ENCODE measurements at regions not wholly inside any gene's neighbourhood (a gene's known extent, or its start where the extent isn't known, plus 50 kb on each side); places are given as distances from the start of the nearest gene placed in this dataset.

GRCh38 chr22:48477031-48477721, 1350.5 kb downstream of the BRD1 start:
- Histone ChIP-seq H3K4me1 (ENCODE audit: control insufficient read depth in 1 of 2, insufficient read depth in 2 of 2, low read length in 2 of 2) (no peaks in the 10 kb centered on the region), H3K36me3 (ENCODE audit: control insufficient read depth in 1 of 2, insufficient read depth in 2 of 2, low read length in 2 of 2) (no peaks in the 10 kb centered on the region), H3K9ac (ENCODE audit: low read depth in 1 of 2, low read length in 2 of 2) (no peak overlapping the region), H3K4me3 (ENCODE audit: low read depth in 1 of 2, low read length in 2 of 2) (no peak overlapping the region), H3K27ac (ENCODE audit: low read depth, low read length) (no peak overlapping the region), H3K27me3 (ENCODE audit: control insufficient read depth in 1 of 2, insufficient read depth in 2 of 2, low read length in 2 of 2) (no peaks in the 10 kb centered on the region), H3K9me3 (ENCODE audit: control insufficient read depth in 1 of 2, low read length in 2 of 2) (no peaks in the 10 kb centered on the region)

GRCh38 chr22:48476577-48476976, 1351.1 kb downstream of the BRD1 start:
- H3K4me3 ChIP-seq (ENCODE audit: low read depth in 1 of 2, low read length in 2 of 2), result no peak overlapping the region
- no peaks in the 10 kb centered on the region for H3K27me3 ChIP-seq (ENCODE audit: control insufficient read depth in 1 of 2, insufficient read depth in 2 of 2, low read length in 2 of 2)
- H3K4me1 ChIP-seq (ENCODE audit: control insufficient read depth in 1 of 2, insufficient read depth in 2 of 2, low read length in 2 of 2), result no peaks in the 10 kb centered on the region
- no peak overlapping the region for H3K9ac ChIP-seq (ENCODE audit: low read depth in 1 of 2, low read length in 2 of 2)
- no peak overlapping the region for H3K27ac ChIP-seq (ENCODE audit: low read depth, low read length)
- no peaks in the 10 kb centered on the region for H3K36me3 ChIP-seq (ENCODE audit: control insufficient read depth in 1 of 2, insufficient read depth in 2 of 2, low read length in 2 of 2)
- H3K9me3 ChIP-seq (ENCODE audit: control insufficient read depth in 1 of 2, low read length in 2 of 2), result no peaks in the 10 kb centered on the region

- Histone ChIP-seq H3K9me3 (ENCODE audit: control insufficient read depth in 1 of 2, low read length in 2 of 2) (no peaks in the 10 kb centered on the region), H3K27me3 (ENCODE audit: control insufficient read depth in 1 of 2, insufficient read depth in 2 of 2, low read length in 2 of 2) (no peaks in the 10 kb centered on the region), H3K4me1 (ENCODE audit: control insufficient read depth in 1 of 2, insufficient read depth in 2 of 2, low read length in 2 of 2) (no peaks in the 10 kb centered on the region), H3K4me3 (ENCODE audit: low read depth in 1 of 2, low read length in 2 of 2) (no peak overlapping the region), H3K36me3 (ENCODE audit: control insufficient read depth in 1 of 2, insufficient read depth in 2 of 2, low read length in 2 of 2) (no peaks in the 10 kb centered on the region), H3K27ac (ENCODE audit: low read depth, low read length) (no peak overlapping the region), H3K9ac (ENCODE audit: low read depth in 1 of 2, low read length in 2 of 2) (no peak overlapping the region)
These were observed 1351.9 kb downstream of the BRD1 start for GRCh38 chr22:48475661-48476345.

GRCh38 chr22:48474881-48475280, 1352.8 kb downstream of the BRD1 start:
- Histone ChIP-seq H3K4me1 (ENCODE audit: control insufficient read depth in 1 of 2, insufficient read depth in 2 of 2, low read length in 2 of 2) (no peaks in the 10 kb centered on the region), H3K27me3 (ENCODE audit: control insufficient read depth in 1 of 2, insufficient read depth in 2 of 2, low read length in 2 of 2) (no peaks in the 10 kb centered on the region), H3K9ac (ENCODE audit: low read depth in 1 of 2, low read length in 2 of 2) (no peak overlapping the region)

GRCh38 chr22:48473202-48473601, 1354.5 kb downstream of the BRD1 start:
- H3K27me3 ChIP-seq (ENCODE audit: control insufficient read depth in 1 of 2, insufficient read depth in 2 of 2, low read length in 2 of 2), result no peaks in the 10 kb centered on the region
- H3K9me3 ChIP-seq (ENCODE audit: control insufficient read depth in 1 of 2, low read length in 2 of 2), result no peaks in the 10 kb centered on the region
- H3K27ac ChIP-seq (ENCODE audit: low read depth, low read length), result no peak overlapping the region
- H3K4me1 ChIP-seq (ENCODE audit: control insufficient read depth in 1 of 2, insufficient read depth in 2 of 2, low read length in 2 of 2), result no peaks in the 10 kb centered on the region
- H3K4me3 ChIP-seq (ENCODE audit: low read depth in 1 of 2, low read length in 2 of 2), result no peak overlapping the region
- no peak overlapping the region for H3K9ac ChIP-seq (ENCODE audit: low read depth in 1 of 2, low read length in 2 of 2)
- H3K36me3 ChIP-seq (ENCODE audit: control insufficient read depth in 1 of 2, insufficient read depth in 2 of 2, low read length in 2 of 2), result no peaks in the 10 kb centered on the region

More at GRCh38 chr22:48474881-48475280, 1352.8 kb downstream of the BRD1 start:
- no peak overlapping the region for H3K27ac ChIP-seq (ENCODE audit: low read depth, low read length)
- no peaks in the 10 kb centered on the region for H3K9me3 ChIP-seq (ENCODE audit: control insufficient read depth in 1 of 2, low read length in 2 of 2)
- H3K36me3 ChIP-seq (ENCODE audit: control insufficient read depth in 1 of 2, insufficient read depth in 2 of 2, low read length in 2 of 2), result no peaks in the 10 kb centered on the region
- no peak overlapping the region for H3K4me3 ChIP-seq (ENCODE audit: low read depth in 1 of 2, low read length in 2 of 2)

- Histone ChIP-seq H3K36me3 (ENCODE audit: control insufficient read depth in 1 of 2, insufficient read depth in 2 of 2, low read length in 2 of 2) (no peaks in the 10 kb centered on the region), H3K27me3 (ENCODE audit: control insufficient read depth in 1 of 2, insufficient read depth in 2 of 2, low read length in 2 of 2) (no peaks in the 10 kb centered on the region), H3K4me3 (ENCODE audit: low read depth in 1 of 2, low read length in 2 of 2) (no peak overlapping the region), H3K9me3 (ENCODE audit: control insufficient read depth in 1 of 2, low read length in 2 of 2) (no peaks in the 10 kb centered on the region), H3K4me1 (ENCODE audit: control insufficient read depth in 1 of 2, insufficient read depth in 2 of 2, low read length in 2 of 2) (no peaks in the 10 kb centered on the region), H3K9ac (ENCODE audit: low read depth in 1 of 2, low read length in 2 of 2) (no peak overlapping the region), H3K27ac (ENCODE audit: low read depth, low read length) (no peak overlapping the region)
These were observed 1363.4 kb downstream of the BRD1 start for GRCh38 chr22:48464246-48464645.

- Histone ChIP-seq H3K36me3 (ENCODE audit: control insufficient read depth in 1 of 2, insufficient read depth in 2 of 2, low read length in 2 of 2) (no peaks in the 10 kb centered on the region), H3K9me3 (ENCODE audit: control insufficient read depth in 1 of 2, low read length in 2 of 2) (no peaks in the 10 kb centered on the region), H3K9ac (ENCODE audit: low read depth in 1 of 2, low read length in 2 of 2) (no peak overlapping the region), H3K27me3 (ENCODE audit: control insufficient read depth in 1 of 2, insufficient read depth in 2 of 2, low read length in 2 of 2) (no peaks in the 10 kb centered on the region), H3K4me3 (ENCODE audit: low read depth in 1 of 2, low read length in 2 of 2) (no peak overlapping the region), H3K27ac (ENCODE audit: low read depth, low read length) (no peak overlapping the region), H3K4me1 (ENCODE audit: control insufficient read depth in 1 of 2, insufficient read depth in 2 of 2, low read length in 2 of 2) (no peaks in the 10 kb centered on the region)
These were observed 1367.5 kb downstream of the BRD1 start for GRCh38 chr22:48459859-48460823.

- H3K4me1 ChIP-seq (ENCODE audit: control insufficient read depth in 1 of 2, insufficient read depth in 2 of 2, low read length in 2 of 2), result no peaks in the 10 kb centered on the region
- no peak overlapping the region for H3K4me3 ChIP-seq (ENCODE audit: low read depth in 1 of 2, low read length in 2 of 2)
- no peaks in the 10 kb centered on the region for H3K27me3 ChIP-seq (ENCODE audit: control insufficient read depth in 1 of 2, insufficient read depth in 2 of 2, low read length in 2 of 2)
- no peaks in the 10 kb centered on the region for H3K9me3 ChIP-seq (ENCODE audit: control insufficient read depth in 1 of 2, low read length in 2 of 2)
- no peak overlapping the region for H3K27ac ChIP-seq (ENCODE audit: low read depth, low read length)
- no peaks in the 10 kb centered on the region for H3K36me3 ChIP-seq (ENCODE audit: control insufficient read depth in 1 of 2, insufficient read depth in 2 of 2, low read length in 2 of 2)
- H3K9ac ChIP-seq (ENCODE audit: low read depth in 1 of 2, low read length in 2 of 2), result no peak overlapping the region
These were observed 1368.4 kb downstream of the BRD1 start for GRCh38 chr22:48459259-48459658.

GRCh38 chr22:48456449-48456848, 1371.2 kb downstream of the BRD1 start:
- Histone ChIP-seq H3K9me3 (ENCODE audit: control insufficient read depth in 1 of 2, low read length in 2 of 2) (no peaks in the 10 kb centered on the region), H3K9ac (ENCODE audit: low read depth in 1 of 2, low read length in 2 of 2) (no peak overlapping the region), H3K4me3 (ENCODE audit: low read depth in 1 of 2, low read length in 2 of 2) (no peak overlapping the region), H3K27me3 (ENCODE audit: control insufficient read depth in 1 of 2, insufficient read depth in 2 of 2, low read length in 2 of 2) (no peaks in the 10 kb centered on the region), H3K36me3 (ENCODE audit: control insufficient read depth in 1 of 2, insufficient read depth in 2 of 2, low read length in 2 of 2) (no peaks in the 10 kb centered on the region), H3K27ac (ENCODE audit: low read depth, low read length) (no peak overlapping the region), H3K4me1 (ENCODE audit: control insufficient read depth in 1 of 2, insufficient read depth in 2 of 2, low read length in 2 of 2) (no peaks in the 10 kb centered on the region)

Data from duodenal mucosa (tissue), 2 donors.